HG03439 (cell line): ENCODE measurements at regions not wholly inside any gene's neighbourhood (a gene's known extent, or its start where the extent isn't known, plus 50 kb on each side); places are given as distances from the start of the nearest gene placed in this dataset.
"Not testable (repeated sequence)": the region's sequence is repeated elsewhere in the genome, so short reads cannot be mapped to it uniquely, and the experiment has no call there.

Experiments
- ATAC-seq: cut with Tn5 transposase; IDR thresholded peaks from one replicate; pipeline ENCODE4 v1.9.1; 2021; ENCODE audit warnings: mild to moderate bottlenecking, moderate library complexity; ENCODE audit not compliant: unreplicated experiment

GRCh38 chr6:102742754-102743356, 1349.3 kb downstream of the GRIK2 start:
- no peak for ATAC-seq

DNA sequence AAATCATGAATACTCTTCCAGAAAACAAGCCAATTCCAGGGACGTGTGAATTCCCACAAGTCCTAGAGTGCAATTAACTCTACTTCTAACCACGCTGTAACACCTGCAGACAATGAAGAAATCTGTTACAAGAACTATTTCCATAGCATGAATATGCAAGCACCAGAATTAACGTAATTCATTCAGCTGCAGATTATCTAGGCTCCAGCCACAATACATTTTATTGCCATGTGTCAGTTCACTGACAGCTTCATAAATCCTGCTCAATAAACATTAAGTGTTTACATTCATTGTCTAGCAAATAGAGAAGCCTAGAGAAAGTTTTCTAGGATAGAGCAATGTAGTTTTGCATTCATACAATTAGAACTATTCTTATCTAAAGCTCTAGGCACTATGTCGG, 1348.5 kb downstream of the GRIK2 start:
- no peak for ATAC-seq

GRCh38 chr6:102736941-102737368, 1343.4 kb downstream of the GRIK2 start:
- ATAC-seq = no peak

DNA sequence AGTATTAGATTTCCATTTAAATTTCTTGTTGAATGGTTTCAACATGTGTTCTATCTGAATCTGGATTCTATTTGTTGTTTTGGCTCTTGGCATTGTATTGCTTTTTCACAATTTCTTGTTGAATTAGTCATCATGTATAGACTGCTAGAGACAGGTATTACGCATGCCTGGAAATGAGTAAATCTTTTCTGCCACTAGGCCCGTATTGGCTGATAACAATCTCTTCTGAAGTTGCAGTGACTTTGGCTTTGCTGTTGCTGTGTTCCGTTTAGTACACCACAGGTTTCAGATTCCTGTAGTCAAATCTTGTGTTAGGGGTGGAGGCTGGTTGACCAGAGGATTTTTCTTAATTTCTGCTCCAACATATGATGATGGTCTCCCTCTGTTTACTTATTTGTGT, 1339.4 kb downstream of the GRIK2 start:
- ATAC-seq = no peak

DNA sequence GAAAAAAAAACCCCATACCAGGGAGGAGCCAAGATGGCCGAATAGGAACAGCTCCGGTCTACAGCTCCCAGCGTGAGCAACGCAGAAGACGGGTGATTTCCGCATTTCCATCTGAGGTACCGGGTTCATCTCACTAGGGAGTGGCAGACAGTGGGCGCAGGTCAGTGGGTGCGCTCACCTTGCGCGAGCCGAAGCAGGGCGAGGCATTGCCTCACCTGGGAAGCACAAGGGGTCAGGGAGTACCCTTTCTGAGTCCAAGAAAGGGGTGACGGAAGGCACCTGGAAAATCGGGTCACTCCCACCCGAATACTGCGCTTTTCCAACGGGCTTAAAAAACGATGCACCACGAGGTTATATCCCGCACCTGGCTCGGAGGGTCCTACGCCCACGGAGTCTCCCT, 1328.6 kb downstream of the GRIK2 start:
- ATAC-seq = not testable (repeated sequence)

DNA sequence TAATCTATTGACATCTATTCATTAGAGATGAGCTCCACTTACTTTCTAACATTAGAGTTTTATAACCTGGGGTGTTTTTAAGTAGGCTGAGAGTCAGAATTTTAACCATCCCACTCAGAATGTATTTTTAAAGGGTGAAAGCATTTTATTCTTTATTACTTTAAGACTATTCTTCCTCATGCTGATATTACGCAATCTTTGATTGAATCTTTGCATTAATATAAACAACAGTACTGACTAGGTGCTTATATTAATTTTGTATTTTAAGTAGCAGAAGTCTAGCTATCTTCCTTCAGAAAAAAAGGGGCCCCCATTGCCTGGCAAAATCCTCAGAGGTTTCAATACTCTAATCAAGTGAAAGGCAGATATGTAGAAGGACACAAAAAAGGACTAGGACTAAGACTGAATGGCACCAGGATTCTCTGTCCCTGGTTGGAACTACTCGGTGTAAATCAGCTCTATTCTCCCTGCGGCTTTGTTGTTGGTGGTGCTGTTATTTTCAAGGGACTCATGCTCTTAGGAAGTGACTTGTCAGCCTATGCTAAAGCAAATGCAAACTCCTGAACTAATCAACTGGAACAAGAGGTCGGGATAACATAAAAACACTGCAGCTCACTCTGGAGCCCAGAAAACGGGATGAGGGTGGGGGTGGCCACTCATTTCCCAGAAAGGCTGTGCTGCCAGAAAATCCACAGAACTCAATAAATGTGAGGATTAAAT, 1324.4 kb downstream of the GRIK2 start:
- no peak for ATAC-seq

- no peak for ATAC-seq
Measured at GRCh38 chr6:102717252-102717651, 1323.7 kb downstream of the GRIK2 start.

DNA sequence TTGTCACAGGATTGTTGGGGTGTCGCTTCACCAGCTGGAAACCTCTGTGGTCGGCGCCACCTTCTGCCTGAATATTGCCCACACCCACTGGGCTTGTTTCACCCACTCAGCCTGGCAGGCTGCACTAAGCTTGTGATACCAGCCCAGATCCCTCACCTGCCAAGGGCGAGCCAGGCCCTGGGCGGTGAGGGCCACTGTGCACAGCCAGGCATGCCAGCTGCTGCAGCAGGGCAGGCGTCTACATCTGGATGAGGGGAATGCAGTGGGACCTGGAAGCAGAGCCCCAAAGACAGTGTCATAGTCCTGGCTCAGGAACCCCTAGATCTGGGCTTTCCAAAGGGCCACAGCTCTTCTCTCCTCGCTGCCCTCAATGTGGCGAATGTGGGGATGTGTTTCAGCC, 1307.5 kb downstream of the GRIK2 start:
- no peak for ATAC-seq

- ATAC-seq = no peak
Measured at GRCh38 chr6:102686461-102686860, 1293.0 kb downstream of the GRIK2 start.

DNA sequence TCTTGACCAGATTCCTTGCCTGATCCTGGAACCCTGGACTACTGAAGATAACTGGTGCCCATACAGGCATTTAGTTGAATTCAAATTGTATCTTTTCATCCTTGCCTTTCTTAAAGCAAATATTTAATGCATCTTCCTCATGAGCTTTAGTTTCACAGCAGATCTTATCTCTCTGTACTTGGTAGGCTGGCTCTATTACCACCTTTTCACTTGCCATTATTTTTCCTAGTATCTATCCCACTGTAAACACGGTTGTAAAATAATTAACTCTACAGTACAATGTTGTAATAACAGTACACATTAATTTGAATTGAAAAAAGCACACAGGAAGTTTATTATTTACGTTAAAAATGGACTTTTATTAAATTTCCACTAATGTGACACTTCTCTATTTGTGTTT, 1286.9 kb downstream of the GRIK2 start:
- ATAC-seq = no peak

DNA sequence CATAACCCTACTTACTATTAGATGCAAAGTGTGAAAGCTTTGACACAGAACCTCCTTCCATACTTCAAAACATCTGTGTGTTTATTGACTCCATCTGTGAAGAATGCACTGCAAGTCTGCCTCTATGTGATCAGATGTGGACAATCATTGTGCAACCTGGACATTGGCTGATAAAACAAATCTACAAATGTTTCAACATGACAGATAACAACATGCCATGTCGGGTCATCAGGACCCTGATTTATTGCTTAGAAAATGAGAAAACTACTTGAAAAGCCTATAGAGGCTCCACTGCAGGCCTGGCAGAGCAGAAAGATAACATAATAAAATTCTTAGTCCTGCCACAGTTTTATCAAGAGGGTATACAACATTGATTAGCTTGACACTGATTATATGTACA, 1286.4 kb downstream of the GRIK2 start:
- ATAC-seq = no peak

DNA sequence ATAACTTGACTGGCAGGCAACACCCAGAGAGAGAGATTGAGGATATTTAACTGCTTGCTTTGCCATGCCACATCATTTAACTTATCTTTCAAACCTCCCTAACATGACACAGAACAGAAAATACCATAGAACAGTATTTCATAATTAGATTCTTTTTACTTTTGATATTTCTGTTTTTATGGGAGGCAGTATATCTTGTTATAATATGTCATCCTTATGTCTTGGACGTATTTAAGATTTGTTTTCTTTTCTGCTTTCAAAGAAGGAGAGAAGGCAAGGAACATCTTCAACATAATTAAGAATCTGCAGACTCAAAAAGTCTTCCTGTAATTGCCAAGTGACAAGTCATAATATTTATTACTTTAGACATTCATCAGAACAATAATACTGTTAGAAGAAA, 1283.7 kb downstream of the GRIK2 start:
- no peak for ATAC-seq

GRCh38 chr6:102670735-102671134, 1277.2 kb downstream of the GRIK2 start:
- ATAC-seq = no peak

DNA sequence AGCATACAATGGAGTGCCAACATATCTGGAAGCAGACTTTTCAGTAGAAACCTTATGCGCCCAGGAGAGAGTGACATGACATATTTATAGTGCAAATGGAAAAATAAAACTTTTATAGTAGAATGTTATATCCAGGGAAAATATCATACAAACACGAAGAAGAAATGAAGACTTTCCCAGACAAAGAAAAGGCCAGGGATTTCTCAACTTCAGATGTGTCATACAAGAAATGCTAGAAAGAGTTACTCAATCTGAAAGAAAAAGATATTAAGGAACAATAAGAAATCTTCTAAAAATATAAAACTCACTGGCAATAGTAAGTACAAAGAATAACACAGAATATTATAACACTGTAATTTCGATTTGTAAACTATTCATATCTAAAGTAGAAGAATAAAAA, 1269.3 kb downstream of the GRIK2 start:
- no peak for ATAC-seq

DNA sequence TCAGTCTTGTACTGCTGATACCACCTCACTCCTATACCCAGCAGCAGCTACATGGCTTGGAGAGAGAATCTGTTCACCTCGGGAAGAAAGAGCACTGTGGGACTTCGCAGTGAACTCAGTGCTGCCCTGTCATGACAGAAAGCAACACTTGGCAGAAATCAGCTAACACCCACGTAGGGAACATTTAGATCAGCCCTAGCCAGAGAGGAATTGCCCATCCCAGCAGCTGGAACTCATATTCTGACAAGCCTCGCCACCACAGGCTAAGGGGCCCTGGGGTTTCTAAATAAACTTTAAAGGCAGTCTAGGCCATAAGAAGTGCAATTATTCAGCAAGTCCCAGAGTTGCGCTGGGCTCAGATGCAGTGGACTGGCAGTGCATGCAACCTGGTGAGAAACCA, 1266.8 kb downstream of the GRIK2 start:
- no peak for ATAC-seq

GRCh38 chr6:102655823-102656222, 1262.3 kb downstream of the GRIK2 start:
- no peak for ATAC-seq

GRCh38 chr6:102641426-102641825, 1247.9 kb downstream of the GRIK2 start:
- no peak for ATAC-seq

DNA sequence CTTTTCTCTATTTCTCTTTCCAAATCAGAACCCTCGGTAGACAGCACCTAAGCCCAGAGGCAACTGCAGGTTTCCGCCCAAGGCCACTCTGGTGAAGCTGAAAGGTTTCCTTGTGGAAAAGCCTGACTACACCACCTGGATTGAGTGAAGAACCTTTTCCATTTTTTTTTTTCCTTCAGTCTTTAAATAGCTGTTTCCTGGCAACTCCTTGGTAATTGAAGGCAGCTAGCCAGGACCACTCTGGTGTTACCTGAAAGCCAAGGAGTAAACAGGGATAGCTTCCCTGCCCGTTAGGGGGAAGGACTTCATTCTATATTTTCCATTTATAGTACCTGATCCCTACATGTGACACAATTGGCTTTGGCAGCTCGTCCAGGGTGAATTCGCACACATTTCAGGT, 1238.4 kb downstream of the GRIK2 start:
- ATAC-seq = no peak

DNA sequence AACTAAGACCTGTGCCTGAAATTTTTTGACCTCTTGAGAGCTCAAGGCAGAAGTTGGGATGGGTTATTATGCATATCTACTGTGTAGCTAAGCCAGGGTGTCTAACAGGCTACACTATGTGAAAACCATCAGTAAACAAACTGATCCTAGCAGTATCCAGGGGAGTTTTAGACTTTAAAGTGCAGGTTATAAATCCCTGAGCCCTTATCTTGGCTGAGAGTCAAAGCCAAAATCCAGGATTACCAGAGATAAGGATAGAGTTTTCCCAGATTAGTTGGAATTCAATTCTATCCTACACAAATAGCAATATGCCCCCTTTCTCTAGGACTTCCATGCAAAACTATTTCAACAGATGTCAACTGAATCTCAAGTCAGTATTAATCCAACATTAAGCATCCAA, 1229.7 kb downstream of the GRIK2 start:
- ATAC-seq = no peak

DNA sequence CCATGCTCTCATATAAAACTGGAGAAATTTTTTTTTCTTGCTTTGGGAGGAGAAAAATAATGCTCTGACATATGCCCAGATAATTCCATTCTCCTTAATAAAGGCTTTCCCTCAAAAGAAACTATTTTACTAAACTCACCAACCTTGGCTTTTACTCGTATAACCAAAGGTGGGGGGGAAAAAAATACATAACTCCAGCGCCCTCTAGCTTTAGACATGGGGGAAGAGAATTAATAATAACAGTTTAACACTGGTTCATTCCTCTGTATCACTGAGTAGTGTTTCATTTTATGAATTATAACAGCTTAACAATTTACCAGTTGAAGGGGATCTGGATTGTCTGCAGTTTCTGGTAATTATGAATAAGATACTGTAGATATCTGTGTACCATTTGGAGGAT, 1226.1 kb downstream of the GRIK2 start:
- no peak for ATAC-seq

DNA sequence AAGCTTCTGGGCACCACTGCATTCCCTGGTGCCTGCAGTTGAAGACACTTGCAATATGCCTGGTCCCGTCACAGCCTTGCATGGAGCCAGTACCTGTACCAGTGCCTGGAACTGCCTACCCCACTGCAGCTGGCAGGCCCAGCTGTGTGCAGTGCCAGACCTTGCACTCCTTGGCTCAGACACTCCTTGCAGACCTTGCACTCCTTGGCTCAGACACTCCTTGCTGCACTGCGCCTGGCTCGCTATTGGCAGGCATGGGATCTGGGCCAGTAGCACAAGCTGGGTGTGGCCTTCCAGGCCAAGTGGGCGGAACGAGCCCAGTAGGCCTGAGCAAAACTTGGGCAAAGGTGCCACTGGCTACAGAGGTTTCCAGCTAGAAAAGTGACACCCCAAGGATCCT, 1189.1 kb downstream of the GRIK2 start:
- no peak for ATAC-seq

DNA sequence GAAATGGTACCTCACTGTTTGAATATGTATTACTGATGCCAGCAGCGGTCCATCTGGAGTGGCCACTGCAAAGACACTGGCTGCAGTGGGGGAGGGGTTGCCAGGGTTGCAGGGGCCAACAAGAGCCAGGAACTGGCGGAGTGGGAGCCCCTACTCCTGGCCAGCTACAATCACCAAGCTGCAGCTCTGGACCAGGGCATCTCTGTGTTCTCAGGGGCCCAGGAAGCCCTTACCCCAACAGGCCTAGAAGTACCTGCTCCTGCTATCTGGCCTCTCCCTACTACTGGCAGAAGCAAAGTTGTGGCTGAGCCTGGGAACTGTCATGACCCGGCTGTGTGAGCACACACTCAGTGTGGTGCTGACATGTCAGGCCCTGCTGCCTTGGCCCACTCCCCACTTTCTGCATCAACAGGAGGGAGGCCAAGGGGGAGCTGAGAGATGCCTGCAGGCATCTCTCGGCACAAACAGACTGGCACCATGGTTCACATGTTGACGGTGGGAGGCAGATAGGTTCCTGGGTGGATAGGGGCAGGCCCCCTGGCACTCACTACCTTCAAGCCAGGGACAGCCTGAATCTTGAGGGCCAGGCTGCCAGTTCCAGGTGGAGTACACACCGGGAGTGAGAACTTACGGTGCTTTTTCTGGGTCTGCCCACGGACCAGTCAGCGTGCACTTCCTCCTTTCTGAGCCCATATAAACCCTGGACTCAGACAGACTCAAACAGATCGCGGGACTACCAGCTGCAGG, 1188.0 kb downstream of the GRIK2 start:
- no peak for ATAC-seq
